Smooth muscle cell (in vitro differentiated cells): ENCODE measurements at regions not wholly inside any gene's neighbourhood (a gene's known extent, or its start where the extent isn't known, plus 50 kb on each side); places are given as distances from the start of the nearest gene placed in this dataset.

Source experiments
- DNase-seq: peaks from one replicate; lab custom pipeline; 2025; ENCODE audit not compliant: unreplicated experiment; lab: John Stamatoyannopoulos, UW
- H2AFZ ChIP-seq: fragments of 200-600 bp; sonication (generic); 2 replicates; pipeline ENCODE4 v1.6.0; 2016; ENCODE audit warnings: antibody characterized with exemption, low read depth, mild to moderate bottlenecking
- H3F3A ChIP-seq: fragments of 200-600 bp; sonication (generic); 2 replicates; pipeline ENCODE4 v1.6.0; 2017; ENCODE audit warnings: antibody characterized with exemption, low read depth
- H3K27ac ChIP-seq: fragments of 200-600 bp; sonication (generic); 2 replicates; pipeline ENCODE4 v1.5.1; 2016; ENCODE audit warnings: low read depth, mild to moderate bottlenecking
- H3K27me3 ChIP-seq: fragments of 200-600 bp; sonication (generic); 2 replicates; pipeline ENCODE4 v1.6.1; 2016; ENCODE audit warnings: low read depth, mild to moderate bottlenecking
- H3K36me3 ChIP-seq: fragments of 200-600 bp; sonication (generic); 2 replicates; pipeline ENCODE4 v1.5.1; 2016; ENCODE audit warnings: low read depth
- H3K4me1 ChIP-seq: fragments of 200-600 bp; sonication (generic); 2 replicates; pipeline ENCODE4 v1.5.1; 2016; ENCODE audit warnings: low read depth
- H3K4me2 ChIP-seq: fragments of 200-600 bp; sonication (generic); 2 replicates; pipeline ENCODE4 v1.6.0; 2016; ENCODE audit warnings: mild to moderate bottlenecking
- H3K4me3 ChIP-seq: fragments of 200-600 bp; sonication (generic); 2 replicates; pipeline ENCODE4 v1.5.1; 2016; ENCODE audit warnings: mild to moderate bottlenecking
- H3K79me2 ChIP-seq: fragments of 200-600 bp; sonication (generic); 2 replicates; pipeline ENCODE4 v1.6.0; 2016; ENCODE audit warnings: low read depth, mild to moderate bottlenecking
- H3K9ac ChIP-seq: fragments of 200-600 bp; sonication (generic); 2 replicates; pipeline ENCODE4 v1.6.0; 2016; ENCODE audit warnings: low read depth
- H3K9me3 ChIP-seq: fragments of 200-600 bp; sonication (generic); replicated peaks from 2 replicates; pipeline ENCODE4 v1.5.1; 2016; ENCODE audit warnings: low read depth
- H4K20me1 ChIP-seq: fragments of 200-600 bp; sonication (generic); 2 replicates; pipeline ENCODE4 v1.6.0; 2016; ENCODE audit warnings: low read depth
- CTCF ChIP-seq: fragments of 200-600 bp; sonication (generic); IDR thresholded peaks from 2 replicates; pipeline ENCODE4 v1.5.1; 2017; ENCODE audit warnings: borderline replicate concordance, mild to moderate bottlenecking, antibody characterized with exemption; ENCODE audit not compliant: insufficient read depth, poor library complexity, severe bottlenecking
- WGBS: methylation state at CpG from one replicate; pipeline ENCODE4 v1.1.7; 2016; ENCODE audit warnings: low lambda C conversion rate; 5-methylcytosine and 5-hydroxymethylcytosine counted together

- no peak for DNase-seq
- no peak overlapping the region for H3K4me2 ChIP-seq
- H3K27me3 ChIP-seq: no peaks in the 10 kb centered on the region
- WGBS: 94% methylated on average over 3 of the region's 3 CpGs
- H3F3A ChIP-seq: no peaks in the 10 kb centered on the region
- no peaks in the 10 kb centered on the region for H3K79me2 ChIP-seq
- TF ChIP-seq CTCF: no peak
- H3K4me1 ChIP-seq: peaks cover 5% of the 10 kb centered on the region
- H3K36me3 ChIP-seq: no peaks in the 10 kb centered on the region
- no peaks in the 10 kb centered on the region for H3K9me3 ChIP-seq
- H3K9ac ChIP-seq: no peak overlapping the region
- H3K4me3 ChIP-seq: no peak overlapping the region
- H4K20me1 ChIP-seq: no peaks in the 10 kb centered on the region
- H2AFZ ChIP-seq: no peak overlapping the region
- no peak overlapping the region for H3K27ac ChIP-seq
Observed at GRCh38 chr4:165743422-165743821, 129.6 kb upstream of the TLL1 start.

- Histone ChIP-seq H3K4me1 (peaks cover 5% of the 10 kb centered on the region), H3K27me3 (no peaks in the 10 kb centered on the region), H3K4me3 (no peak overlapping the region), H3K9me3 (no peaks in the 10 kb centered on the region), H4K20me1 (no peaks in the 10 kb centered on the region), H3K9ac (no peak overlapping the region), H3F3A (no peaks in the 10 kb centered on the region), H3K79me2 (no peaks in the 10 kb centered on the region), H3K4me2 (no peak overlapping the region), H3K36me3 (no peaks in the 10 kb centered on the region), H2AFZ (no peak overlapping the region), H3K27ac (no peak overlapping the region)
- TF ChIP-seq CTCF: no peak
- WGBS: 94% methylated on average over 1 of the region's 1 CpG
- DNase-seq: no peak
Observed at GRCh38 chr4:165744370-165744769, 128.7 kb upstream of the TLL1 start.

GRCh38 chr4:165748321-165748720 lies 124.7 kb upstream of the TLL1 start:
- Histone ChIP-seq H3K79me2 (no peaks in the 10 kb centered on the region), H3K4me2 (no peak overlapping the region), H4K20me1 (no peaks in the 10 kb centered on the region), H3K4me3 (no peak overlapping the region), H2AFZ (no peak overlapping the region), H3K36me3 (no peaks in the 10 kb centered on the region), H3K9ac (no peak overlapping the region), H3K27me3 (no peaks in the 10 kb centered on the region), H3K27ac (no peak overlapping the region), H3K9me3 (no peaks in the 10 kb centered on the region), H3F3A (no peaks in the 10 kb centered on the region), H3K4me1 (peaks cover 5% of the 10 kb centered on the region)
- no peak for DNase-seq
- 31% methylated on average over 1 of the region's 1 CpG for WGBS
- no peak for TF ChIP-seq CTCF

GRCh38 chr4:165751882-165752281 lies 121.2 kb upstream of the TLL1 start:
- no peak for TF ChIP-seq CTCF
- DNase-seq: no peak
- Histone ChIP-seq H3F3A (no peaks in the 10 kb centered on the region), H3K4me1 (peaks cover 5% of the 10 kb centered on the region), H2AFZ (no peak overlapping the region), H3K9me3 (no peaks in the 10 kb centered on the region), H4K20me1 (no peaks in the 10 kb centered on the region), H3K4me2 (no peak overlapping the region), H3K79me2 (no peaks in the 10 kb centered on the region), H3K27ac (no peak overlapping the region), H3K36me3 (no peaks in the 10 kb centered on the region), H3K27me3 (no peaks in the 10 kb centered on the region), H3K4me3 (no peak overlapping the region), H3K9ac (no peak overlapping the region)
- 73% methylated on average over 4 of the region's 4 CpGs for WGBS
